ENCODE measurements at regions not wholly inside any gene's neighbourhood (a gene's known extent, or its start where the extent isn't known, plus 50 kb on each side); places are given as distances from the start of the nearest gene placed in this dataset.

DNA sequence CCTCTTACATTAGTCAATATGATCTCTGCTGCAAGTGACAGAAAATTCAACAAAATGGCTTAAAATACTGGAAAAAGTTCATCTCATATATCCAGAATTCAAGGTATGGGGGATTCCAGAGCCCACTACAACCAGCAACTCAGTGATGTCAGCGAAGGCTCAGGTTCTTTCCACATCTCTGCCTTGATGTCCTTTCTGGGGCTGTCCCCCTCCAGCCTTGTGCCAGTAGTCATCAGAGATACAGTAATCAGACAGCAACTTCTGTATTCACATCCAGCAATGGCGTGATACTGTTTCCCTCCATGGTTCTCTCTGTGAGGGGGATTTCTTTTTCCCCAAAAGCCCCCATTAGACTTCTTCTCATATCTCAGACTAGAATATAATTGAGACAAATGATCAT lies 103.4 kb upstream of the USP47 start:
- no peak for TF ChIP-seq POLR2AphosphoS5 (IDR thresholded peaks at IDR 0.05)
- TF ChIP-seq, protein P1, sequence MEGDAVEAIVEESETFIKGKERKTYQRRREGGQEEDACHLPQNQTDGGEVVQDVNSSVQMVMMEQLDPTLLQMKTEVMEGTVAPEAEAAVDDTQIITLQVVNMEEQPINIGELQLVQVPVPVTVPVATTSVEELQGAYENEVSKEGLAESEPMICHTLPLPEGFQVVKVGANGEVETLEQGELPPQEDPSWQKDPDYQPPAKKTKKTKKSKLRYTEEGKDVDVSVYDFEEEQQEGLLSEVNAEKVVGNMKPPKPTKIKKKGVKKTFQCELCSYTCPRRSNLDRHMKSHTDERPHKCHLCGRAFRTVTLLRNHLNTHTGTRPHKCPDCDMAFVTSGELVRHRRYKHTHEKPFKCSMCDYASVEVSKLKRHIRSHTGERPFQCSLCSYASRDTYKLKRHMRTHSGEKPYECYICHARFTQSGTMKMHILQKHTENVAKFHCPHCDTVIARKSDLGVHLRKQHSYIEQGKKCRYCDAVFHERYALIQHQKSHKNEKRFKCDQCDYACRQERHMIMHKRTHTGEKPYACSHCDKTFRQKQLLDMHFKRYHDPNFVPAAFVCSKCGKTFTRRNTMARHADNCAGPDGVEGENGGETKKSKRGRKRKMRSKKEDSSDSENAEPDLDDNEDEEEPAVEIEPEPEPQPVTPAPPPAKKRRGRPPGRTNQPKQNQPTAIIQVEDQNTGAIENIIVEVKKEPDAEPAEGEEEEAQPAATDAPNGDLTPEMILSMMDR (IDR thresholded peaks at IDR 0.05), result no peak
